ENCODE measurements at regions not wholly inside any gene's neighbourhood (a gene's known extent, or its start where the extent isn't known, plus 50 kb on each side); places are given as distances from the start of the nearest gene placed in this dataset.
"Not testable (repeated sequence)": the region's sequence is repeated elsewhere in the genome, so short reads cannot be mapped to it uniquely, and the experiment has no call there.

DNA sequence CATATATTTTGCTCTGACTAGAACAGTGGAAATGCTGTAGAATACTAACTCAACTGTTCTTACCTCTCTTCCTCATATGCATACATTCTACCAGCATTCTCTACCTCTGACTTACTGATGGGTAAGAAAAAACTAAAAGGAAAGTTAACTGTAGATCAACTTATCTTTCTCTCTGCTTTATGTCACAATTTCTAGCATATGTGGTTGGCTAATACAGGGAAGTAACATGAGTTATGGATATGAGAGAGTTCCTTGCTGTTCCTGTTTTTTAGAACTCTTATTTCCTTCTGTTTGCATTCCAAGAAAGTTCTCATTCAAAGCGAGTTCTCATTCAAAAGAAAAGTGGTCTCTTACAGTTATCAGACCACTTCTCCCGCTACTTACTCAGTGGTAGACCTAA lies 226.8 kb upstream of the SGK1 start:
- DNase-seq, result no peak

DNA sequence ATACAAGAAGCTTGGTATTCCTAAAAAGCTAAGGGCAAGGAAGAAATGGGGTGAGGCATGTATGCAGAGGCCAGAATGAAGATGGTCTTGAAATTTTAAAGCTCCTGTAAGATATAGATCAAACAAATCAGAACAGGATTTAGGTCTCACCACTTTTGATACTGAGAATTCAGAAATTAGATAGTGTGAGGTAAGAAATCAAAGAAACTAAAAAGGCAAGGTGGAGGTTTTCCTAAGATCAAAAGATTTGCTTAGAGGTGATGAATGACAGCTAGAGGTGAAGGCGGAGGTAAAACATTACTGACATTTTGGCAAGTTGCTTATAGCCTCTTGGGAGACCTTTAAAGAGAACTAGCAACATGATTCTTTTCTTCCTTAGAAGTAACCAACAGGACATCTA lies 225.2 kb upstream of the SGK1 start:
- DNase-seq, result no peak

DNA sequence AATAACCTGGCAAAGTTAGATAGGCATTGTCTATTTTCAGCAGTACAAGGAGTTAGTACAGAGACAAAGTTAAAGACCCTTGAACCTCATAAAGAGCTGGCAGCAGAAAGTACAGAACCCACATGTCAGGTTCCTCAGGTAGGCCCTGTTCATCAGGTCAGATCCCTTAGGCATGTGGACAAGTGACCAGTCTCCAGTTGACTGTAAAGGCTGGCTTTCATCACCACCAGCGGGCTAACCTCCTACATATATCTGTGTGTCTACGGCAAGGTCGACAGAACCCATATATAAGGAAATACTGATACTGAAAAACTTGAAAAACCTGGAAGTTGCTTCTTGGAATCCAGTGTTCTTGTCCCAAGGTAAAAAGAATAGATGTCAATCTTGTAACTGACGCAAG lies 223.1 kb upstream of the SGK1 start:
- no peak for DNase-seq

- DNase-seq, result no peak
Observed at GRCh38 chr6:134539865-134540323, 222.0 kb upstream of the SGK1 start.

DNA sequence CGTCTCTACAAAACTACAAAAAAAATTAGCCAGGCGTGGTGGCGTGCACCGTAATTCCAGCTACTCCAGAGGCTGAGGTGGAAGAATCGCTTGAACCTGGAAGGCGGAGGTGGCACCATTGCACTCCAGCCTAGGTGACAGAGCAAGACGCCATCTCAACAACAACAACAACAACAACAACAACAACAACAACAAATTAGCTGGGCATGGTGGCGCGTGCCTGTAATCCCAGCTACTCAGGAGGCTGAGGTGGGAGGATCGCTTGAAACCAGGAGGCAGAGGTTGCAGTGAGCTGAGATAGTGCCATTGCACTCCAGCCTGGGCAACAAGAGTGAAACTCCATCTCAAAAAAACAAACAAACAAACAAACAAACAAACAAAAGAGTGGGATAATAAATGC lies 219.9 kb upstream of the SGK1 start:
- not testable (repeated sequence) for DNase-seq

GRCh38 chr6:134537146-134537555 lies 219.2 kb upstream of the SGK1 start:
- no peak for DNase-seq

GRCh38 chr6:134535831-134536230 lies 217.9 kb upstream of the SGK1 start:
- DNase-seq, result no peak

- DNase-seq, result no peak
Observed at GRCh38 chr6:134534708-134535149, 216.8 kb upstream of the SGK1 start.

DNA sequence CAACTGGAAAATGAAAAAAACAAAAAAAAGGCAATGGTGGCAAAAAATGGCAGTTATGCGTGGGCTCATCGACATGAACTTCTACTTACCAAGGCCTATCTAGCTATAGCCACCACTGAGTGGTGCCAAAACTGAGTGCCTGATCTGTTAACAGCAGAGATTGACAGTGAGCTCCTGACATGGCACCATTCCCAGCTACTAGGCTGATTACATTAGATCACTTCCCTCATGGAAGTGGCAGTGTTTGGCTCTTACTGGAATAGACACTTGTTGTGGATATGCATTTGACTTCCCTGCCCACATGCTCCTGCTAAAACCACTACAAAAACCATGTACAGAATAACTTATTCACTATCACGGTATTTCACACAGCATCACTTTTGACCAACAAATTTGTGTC lies 216.1 kb upstream of the SGK1 start:
- DNase-seq, result no peak

- no peak for DNase-seq
Observed at GRCh38 chr6:134532694-134533624, 215.0 kb upstream of the SGK1 start.

GRCh38 chr6:134531611-134532010 lies 213.7 kb upstream of the SGK1 start:
- DNase-seq, result no peak

GRCh38 chr6:134531188-134531551 lies 213.3 kb upstream of the SGK1 start:
- DNase-seq, result no peak

DNA sequence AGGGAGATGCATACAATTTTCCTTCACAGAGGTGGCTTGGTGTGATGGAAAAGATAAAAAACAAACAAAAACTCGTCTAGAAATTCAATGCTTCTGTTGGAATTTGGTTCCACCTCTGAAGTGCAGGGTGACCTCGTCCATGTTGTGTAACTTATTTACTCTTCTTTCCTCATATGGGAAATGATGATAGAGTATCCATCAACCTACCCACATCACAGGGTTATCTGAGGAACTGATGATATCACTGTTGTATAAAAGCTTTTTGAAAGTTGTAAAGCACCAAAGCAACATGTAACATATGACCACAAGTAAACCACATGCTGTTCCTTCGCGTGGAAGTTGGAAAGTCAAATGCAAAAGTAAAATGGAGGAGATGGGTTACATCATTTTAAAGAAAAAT lies 212.0 kb upstream of the SGK1 start:
- no peak for DNase-seq

- DNase-seq, result no peak
Observed at GRCh38 chr6:134529305-134529704, 211.4 kb upstream of the SGK1 start.

DNA sequence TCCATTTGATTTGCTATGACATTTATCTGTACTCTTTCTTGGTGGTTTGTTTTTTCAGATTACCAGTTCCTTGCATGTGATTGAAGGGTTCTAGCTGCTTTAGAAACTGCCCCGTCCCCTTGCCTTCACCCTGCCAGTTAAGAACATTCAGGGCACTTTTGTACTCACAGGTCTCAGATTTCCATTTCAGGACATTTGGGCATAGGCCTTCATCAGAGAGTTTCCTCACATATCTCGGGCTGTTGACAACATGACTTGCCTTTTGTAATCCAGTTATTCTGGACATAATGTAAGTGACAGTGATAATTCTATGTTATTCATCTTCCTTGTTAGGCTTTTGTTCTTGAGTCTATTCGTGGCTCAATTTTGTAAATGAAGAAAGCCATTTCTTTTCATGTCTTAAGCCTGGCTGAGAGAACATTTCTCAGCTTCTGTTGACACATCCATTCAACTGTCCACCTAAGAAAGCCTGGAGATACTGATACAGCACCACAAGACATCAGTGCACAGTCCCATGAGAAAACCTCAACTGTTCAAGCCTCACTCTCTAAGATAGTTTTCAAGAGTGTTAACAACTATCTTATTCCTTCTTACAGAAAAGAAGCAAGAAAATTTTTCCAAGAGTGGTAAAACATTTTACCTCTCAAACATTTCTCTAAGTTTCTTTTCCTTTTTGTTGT lies 209.3 kb upstream of the SGK1 start:
- DNase-seq, result no peak

- DNase-seq, result no peak
Observed at GRCh38 chr6:134525190-134525868, 207.4 kb upstream of the SGK1 start.

DNA sequence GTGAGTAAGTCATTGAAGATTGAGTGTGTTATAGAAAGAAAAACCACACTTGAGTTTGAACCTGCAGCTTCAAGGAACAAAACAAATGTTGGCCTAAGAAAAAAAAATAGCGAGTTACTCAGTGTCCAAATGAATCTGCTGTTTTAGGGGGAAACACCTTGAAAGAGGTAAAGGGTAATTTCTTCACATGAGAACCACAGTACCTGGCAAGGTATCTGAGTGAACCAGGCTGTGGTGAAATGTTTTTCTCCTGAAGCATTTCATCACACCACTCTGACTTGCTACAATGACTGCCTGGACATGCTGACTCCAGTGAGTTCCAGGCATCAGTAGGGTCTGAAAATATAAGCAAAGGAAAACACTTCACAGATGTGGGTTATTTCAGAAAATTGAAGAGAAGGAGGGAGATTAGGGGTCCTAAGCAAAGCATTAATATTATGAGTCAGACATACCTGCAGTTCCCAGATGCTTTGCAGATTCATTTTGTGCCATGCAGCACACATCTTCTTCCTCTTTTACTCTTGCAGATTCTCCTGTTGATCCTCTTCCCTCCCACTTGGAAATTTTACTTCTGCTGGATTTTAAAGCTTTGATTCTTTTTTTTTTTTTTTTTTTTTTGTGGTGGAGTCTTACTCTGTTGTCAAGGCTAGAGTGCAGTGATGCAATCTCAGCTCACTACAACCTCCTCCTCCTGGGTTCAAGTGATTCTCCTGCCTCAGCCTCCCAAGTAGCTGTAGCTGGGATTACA lies 206.2 kb upstream of the SGK1 start:
- DNase-seq, result no peak

- no peak for DNase-seq
Observed at GRCh38 chr6:134523051-134523450, 205.1 kb upstream of the SGK1 start.

GRCh38 chr6:134521116-134521501 lies 203.2 kb upstream of the SGK1 start:
- DNase-seq, result no peak

DNA sequence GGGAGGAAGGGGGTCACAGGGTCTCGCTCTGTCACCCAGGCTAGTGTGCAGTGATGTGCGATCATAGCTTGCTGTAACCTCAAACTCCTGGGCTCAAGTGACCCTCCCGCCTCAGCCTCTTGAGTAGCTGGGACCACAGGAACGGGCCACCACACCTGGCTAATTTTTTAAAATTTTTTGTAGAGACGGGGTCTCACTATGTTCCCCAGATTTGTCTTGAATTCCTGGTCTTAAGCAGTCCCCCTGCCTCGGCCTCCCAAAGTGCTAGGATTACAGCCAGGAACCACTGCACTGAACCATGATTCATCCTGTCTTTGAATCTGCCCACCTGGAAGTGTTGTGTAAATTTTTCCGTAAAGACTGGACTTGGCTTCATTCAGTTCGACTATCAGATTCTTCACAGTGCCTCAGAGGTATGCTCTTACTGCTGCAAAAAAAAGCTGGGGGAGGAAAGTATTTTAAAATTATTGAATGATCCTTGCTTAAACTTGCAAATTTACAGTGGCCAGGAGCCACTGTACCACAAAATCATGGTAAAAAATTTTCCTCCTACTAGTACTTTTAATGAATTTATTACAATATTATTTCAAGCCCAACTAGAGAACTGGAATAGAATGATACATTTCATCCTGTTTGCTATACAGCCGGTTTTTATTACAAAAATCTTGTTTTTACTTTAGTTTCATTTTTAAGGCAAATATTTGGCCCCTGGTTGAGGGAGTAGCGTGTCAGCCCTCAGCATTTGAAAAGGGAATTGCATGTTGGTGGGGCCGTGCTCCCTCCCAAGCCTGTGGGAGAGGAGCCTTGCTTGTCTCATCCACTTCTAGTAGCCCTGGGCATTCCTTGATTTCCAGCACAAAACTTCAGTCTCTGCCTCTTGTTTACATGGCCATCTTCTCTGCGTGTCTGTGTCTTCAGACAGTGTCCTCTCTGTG lies 202.5 kb upstream of the SGK1 start:
- no peak for DNase-seq

DNA sequence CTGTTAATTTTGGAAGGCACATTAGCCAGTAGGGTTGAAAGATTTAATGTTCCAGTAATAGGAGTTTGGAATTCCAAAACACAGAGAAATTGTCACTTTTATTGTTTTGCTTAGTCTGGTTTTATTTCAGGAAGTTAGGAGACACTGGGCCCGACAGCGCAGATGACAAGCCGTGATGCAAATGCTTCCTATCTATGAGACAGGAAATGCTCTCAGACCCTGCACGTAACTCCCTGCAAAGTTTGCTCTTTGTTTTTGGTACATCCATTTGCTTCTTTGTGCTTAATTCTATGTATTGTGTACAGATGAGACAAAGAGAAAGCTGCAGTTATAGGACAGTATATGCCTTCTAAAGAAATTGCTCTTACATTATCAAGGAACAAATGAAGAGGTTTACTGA lies 201.6 kb upstream of the SGK1 start:
- no peak for DNase-seq

GRCh38 chr6:134517868-134518267 lies 200.0 kb upstream of the SGK1 start:
- DNase-seq, result no peak

Measured in activated CD4-positive, alpha-beta T cell treated with anti-CD3 and anti-CD28 coated beads for 1 hour (primary cell).